A549 (cell line): ENCODE measurements at regions not wholly inside any gene's neighbourhood (a gene's known extent, or its start where the extent isn't known, plus 50 kb on each side); places are given as distances from the start of the nearest gene placed in this dataset.

ENCODE experiments used
- EP300 ChIP-seq, 2 experiments: fragments of >200 bp; sonication (Bioruptor Twin); formaldehyde crosslinking; IDR thresholded peaks; 2 replicates in 1 of 2; 3 replicates in 1 of 2; pipeline ENCODE4 v1.6.1; 2016 to 2017
- MAZ ChIP-seq: fragments of 150-350 bp; IDR thresholded peaks from 2 replicates; pipeline ENCODE4 v1.6.1; 2014; ENCODE audit warnings: antibody characterized with exemption, low read depth, low read length, borderline replicate concordance
- MYC ChIP-seq: IDR thresholded peaks from 2 replicates; pipeline ENCODE4 v1.6.1; 2012; ENCODE audit warnings: mild to moderate bottlenecking, inconsistent platforms, low read length, improper control_type of control experiment, borderline replicate concordance
- POLR2A ChIP-seq: IDR thresholded peaks from 2 replicates; pipeline ENCODE4 v1.6.1; 2012; ENCODE audit warnings: mild to moderate bottlenecking, low read length
- RCOR1 ChIP-seq: fragments of 150-350 bp; IDR thresholded peaks from 2 replicates; pipeline ENCODE4 v1.6.1; 2014; ENCODE audit warnings: antibody characterized with exemption, low read length, low read depth
- ZFP36 ChIP-seq: fragments of 450-650 bp; IDR thresholded peaks from 2 replicates; pipeline ENCODE4 v1.6.1; 2014; ENCODE audit warnings: borderline replicate concordance; ENCODE audit not compliant: partially characterized antibody
- TF ChIP-seq, protein P1 (sequence below): fragments of >200 bp; sonication (Bioruptor Twin); formaldehyde crosslinking; IDR thresholded peaks from 3 replicates; pipeline ENCODE4 v1.5.1; 2016

DNA sequence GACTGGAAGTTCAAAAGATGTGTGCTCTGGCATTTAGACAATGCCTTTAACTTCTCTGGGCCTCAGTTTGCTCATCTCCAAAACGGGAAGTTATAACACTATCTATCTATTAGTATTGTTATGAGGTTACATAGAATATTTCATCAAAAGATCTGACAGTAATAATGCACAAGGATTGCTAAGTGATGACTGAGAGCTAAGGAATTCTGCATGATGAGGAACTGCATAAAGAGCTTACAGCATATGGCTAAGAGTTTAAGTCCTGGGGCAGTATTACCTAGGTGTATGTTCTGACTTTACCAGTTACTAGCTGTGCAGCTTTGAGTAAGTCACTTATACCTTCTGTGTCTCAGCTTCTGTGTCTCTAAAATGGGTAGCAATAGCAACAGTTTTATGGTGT lies 160.1 kb upstream of the TMPO start:
- TF ChIP-seq POLR2A = no peak
- TF ChIP-seq, protein P1, sequence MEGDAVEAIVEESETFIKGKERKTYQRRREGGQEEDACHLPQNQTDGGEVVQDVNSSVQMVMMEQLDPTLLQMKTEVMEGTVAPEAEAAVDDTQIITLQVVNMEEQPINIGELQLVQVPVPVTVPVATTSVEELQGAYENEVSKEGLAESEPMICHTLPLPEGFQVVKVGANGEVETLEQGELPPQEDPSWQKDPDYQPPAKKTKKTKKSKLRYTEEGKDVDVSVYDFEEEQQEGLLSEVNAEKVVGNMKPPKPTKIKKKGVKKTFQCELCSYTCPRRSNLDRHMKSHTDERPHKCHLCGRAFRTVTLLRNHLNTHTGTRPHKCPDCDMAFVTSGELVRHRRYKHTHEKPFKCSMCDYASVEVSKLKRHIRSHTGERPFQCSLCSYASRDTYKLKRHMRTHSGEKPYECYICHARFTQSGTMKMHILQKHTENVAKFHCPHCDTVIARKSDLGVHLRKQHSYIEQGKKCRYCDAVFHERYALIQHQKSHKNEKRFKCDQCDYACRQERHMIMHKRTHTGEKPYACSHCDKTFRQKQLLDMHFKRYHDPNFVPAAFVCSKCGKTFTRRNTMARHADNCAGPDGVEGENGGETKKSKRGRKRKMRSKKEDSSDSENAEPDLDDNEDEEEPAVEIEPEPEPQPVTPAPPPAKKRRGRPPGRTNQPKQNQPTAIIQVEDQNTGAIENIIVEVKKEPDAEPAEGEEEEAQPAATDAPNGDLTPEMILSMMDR = no peak
- TF ChIP-seq RCOR1 = no peak
- TF ChIP-seq MAZ = no peak
- no peak for TF ChIP-seq EP300 (IDR thresholded peaks at IDR 0.05)
- no peak for TF ChIP-seq MYC
- no peak for TF ChIP-seq ZFP36
